ENCODE measurements at regions not wholly inside any gene's neighbourhood (a gene's known extent, or its start where the extent isn't known, plus 50 kb on each side); places are given as distances from the start of the nearest gene placed in this dataset.

DNA sequence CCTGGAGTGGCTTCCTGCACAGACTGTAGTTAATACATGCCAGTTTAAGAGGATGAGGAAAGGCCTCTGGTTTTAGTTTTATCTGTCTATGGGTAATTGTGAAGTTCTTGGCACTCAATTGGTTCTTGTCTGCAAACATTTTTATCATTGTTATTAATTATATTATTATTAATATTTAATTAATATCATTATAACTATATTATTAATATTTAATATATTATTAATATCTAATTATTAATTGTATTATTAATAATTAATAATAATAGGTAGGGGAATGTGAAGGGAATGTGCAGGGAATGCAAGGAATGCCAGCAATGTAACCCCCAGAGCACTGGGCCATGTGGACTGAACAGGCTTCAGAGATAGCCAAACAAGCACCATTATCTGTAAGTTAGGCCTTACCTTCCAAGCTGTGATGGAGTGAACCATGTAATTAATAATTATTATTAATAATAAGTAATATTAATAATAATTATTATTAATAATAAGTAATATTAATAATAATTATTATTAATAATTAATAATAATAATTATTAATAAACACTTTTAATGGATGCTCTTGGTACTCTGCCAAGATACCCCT is 79.8 kb upstream of the NMNAT3 start:
- intact Hi-C loops (cut with DNase I), result no loop called here
- Histone ChIP-seq H3K9me3 (no peaks in the 10 kb centered on the region), H3K36me3 (no peaks in the 10 kb centered on the region), H3K27me3 (no peaks in the 10 kb centered on the region), H3K27ac (no peak overlapping the region), H3K4me3 (no peak overlapping the region), H3K4me1 (ENCODE audit: insufficient read depth) (no peaks in the 10 kb centered on the region)
- DNase-seq, result no peak
- TF ChIP-seq, protein P1, sequence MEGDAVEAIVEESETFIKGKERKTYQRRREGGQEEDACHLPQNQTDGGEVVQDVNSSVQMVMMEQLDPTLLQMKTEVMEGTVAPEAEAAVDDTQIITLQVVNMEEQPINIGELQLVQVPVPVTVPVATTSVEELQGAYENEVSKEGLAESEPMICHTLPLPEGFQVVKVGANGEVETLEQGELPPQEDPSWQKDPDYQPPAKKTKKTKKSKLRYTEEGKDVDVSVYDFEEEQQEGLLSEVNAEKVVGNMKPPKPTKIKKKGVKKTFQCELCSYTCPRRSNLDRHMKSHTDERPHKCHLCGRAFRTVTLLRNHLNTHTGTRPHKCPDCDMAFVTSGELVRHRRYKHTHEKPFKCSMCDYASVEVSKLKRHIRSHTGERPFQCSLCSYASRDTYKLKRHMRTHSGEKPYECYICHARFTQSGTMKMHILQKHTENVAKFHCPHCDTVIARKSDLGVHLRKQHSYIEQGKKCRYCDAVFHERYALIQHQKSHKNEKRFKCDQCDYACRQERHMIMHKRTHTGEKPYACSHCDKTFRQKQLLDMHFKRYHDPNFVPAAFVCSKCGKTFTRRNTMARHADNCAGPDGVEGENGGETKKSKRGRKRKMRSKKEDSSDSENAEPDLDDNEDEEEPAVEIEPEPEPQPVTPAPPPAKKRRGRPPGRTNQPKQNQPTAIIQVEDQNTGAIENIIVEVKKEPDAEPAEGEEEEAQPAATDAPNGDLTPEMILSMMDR (IDR thresholded peaks at IDR 0.05), result no peak
- no peak for TF ChIP-seq POLR2A (IDR thresholded peaks at IDR 0.05)
- no peak for TF ChIP-seq EP300 (IDR thresholded peaks at IDR 0.05)

DNA sequence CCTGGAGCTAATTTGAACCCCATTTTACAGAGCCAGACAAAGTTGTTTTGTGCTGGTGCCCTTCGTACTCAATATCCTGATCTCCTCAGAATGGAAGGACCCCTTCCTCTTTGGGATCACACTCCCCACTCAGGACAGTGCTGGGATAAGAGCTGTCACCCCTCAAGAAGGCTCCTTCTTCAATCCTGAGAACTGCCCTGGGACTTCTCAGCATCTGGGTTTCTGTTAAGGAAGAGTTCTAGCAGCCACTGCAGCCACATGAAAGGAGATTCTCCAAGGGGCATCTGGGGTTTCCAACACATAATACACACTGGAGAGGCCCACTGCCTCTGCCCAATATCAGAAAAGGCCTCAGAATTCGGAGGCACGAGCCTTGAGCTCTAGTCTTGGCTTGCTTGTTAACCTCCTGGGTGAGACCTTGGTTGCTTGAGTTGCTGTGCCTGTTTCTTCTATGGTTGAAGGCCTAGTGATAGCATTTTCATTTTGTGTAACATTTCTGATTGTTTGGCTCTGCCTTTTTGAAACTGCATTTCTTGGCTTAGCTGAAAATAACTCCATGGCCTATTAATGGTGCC is 78.8 kb upstream of the NMNAT3 start:
- intact Hi-C loops (cut with DNase I), result no loop called here
- no peaks in the 10 kb centered on the region for H3K27me3 ChIP-seq

DNA sequence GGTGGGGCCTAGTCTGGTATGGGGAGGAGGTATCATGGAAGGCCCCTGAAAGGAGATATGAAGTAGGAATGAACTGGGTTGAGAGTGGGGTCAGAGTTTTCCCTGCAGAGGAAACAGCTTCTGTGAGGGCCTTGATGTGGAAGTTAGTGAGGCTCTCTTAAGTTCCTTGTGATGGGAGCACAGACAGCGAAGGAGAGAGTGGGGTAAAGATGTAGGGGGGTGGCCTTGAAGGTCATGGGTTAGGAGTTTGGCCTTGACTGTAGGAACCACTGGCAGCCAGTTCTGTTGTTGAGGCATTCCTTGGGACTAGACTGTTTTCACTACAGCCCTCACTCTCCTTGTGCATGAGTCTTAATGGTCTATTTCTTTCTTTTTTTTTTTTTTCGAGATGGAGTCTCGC is 77.8 kb upstream of the NMNAT3 start:
- no peak for TF ChIP-seq EP300 (IDR thresholded peaks at IDR 0.05)
- no peak for TF ChIP-seq POLR2A (IDR thresholded peaks at IDR 0.05)
- TF ChIP-seq, protein P1 (IDR thresholded peaks at IDR 0.05), result no peak
- intact Hi-C loops (cut with DNase I), result no loop called here

More for the DNA sequence above, 78.8 kb upstream of the NMNAT3 start:
- Histone ChIP-seq H3K4me3 (no peak overlapping the region), H3K9me3 (no peaks in the 10 kb centered on the region), H3K27ac (no peak overlapping the region), H3K36me3 (no peaks in the 10 kb centered on the region), H3K4me1 (ENCODE audit: insufficient read depth) (no peaks in the 10 kb centered on the region)
- no peak for DNase-seq
- WGBS, 3 donors, result 91 to 95% (median 92%) methylated on average over 3 of the region's 3 CpGs
- TF ChIP-seq EP300 (IDR thresholded peaks at IDR 0.05) (no peak), POLR2A (IDR thresholded peaks at IDR 0.05) (no peak)
- TF ChIP-seq, protein P1 (IDR thresholded peaks at IDR 0.05), result no peak

DNA sequence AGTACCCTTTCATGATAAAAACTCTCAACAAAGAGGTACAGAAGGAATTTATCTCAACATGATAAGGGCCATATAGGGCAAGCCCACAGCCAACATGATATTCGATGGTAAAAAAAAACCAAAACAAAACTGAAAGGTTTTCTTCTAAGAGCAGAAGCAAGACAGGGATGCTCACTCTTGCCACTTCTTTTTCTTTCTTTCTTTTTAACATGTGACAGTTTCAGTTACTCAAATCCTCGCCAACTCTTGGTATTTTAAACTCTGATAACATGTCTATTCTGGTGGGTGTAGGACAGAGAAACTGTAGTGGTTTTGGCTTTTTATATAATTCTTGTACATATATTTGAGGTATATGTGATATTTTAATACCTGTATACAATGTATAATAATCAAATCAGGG is 74.0 kb upstream of the NMNAT3 start:
- intact Hi-C loops (cut with DNase I), result no loop called here
- H3K4me3 ChIP-seq, result no peak overlapping the region
- DNase-seq, result no peak
- H3K4me1 ChIP-seq (ENCODE audit: insufficient read depth), result no peaks in the 10 kb centered on the region
- no peaks in the 10 kb centered on the region for H3K36me3 ChIP-seq
- H3K27me3 ChIP-seq, result no peaks in the 10 kb centered on the region
- TF ChIP-seq, protein P1 (IDR thresholded peaks at IDR 0.05), result no peak
- no peak for TF ChIP-seq EP300 (IDR thresholded peaks at IDR 0.05)
- TF ChIP-seq POLR2A (IDR thresholded peaks at IDR 0.05), result no peak
- H3K9me3 ChIP-seq, result no peaks in the 10 kb centered on the region
- 80 to 88% (median 83%) methylated on average over 2 of the region's 2 CpGs for WGBS, 3 donors
- H3K27ac ChIP-seq, result no peak overlapping the region

More for the DNA sequence above, 77.8 kb upstream of the NMNAT3 start:
- 91 to 95% (median 93%) methylated on average over 3 of the region's 3 CpGs for WGBS, 3 donors
- Histone ChIP-seq H3K36me3 (no peaks in the 10 kb centered on the region), H3K27me3 (no peaks in the 10 kb centered on the region), H3K4me1 (ENCODE audit: insufficient read depth) (no peaks in the 10 kb centered on the region), H3K4me3 (no peak overlapping the region), H3K27ac (no peak overlapping the region), H3K9me3 (no peaks in the 10 kb centered on the region)
- DNase-seq, result no peak
